ENCODE measurements at regions not wholly inside any gene's neighbourhood (a gene's known extent, or its start where the extent isn't known, plus 50 kb on each side); places are given as distances from the start of the nearest gene placed in this dataset.

DNA sequence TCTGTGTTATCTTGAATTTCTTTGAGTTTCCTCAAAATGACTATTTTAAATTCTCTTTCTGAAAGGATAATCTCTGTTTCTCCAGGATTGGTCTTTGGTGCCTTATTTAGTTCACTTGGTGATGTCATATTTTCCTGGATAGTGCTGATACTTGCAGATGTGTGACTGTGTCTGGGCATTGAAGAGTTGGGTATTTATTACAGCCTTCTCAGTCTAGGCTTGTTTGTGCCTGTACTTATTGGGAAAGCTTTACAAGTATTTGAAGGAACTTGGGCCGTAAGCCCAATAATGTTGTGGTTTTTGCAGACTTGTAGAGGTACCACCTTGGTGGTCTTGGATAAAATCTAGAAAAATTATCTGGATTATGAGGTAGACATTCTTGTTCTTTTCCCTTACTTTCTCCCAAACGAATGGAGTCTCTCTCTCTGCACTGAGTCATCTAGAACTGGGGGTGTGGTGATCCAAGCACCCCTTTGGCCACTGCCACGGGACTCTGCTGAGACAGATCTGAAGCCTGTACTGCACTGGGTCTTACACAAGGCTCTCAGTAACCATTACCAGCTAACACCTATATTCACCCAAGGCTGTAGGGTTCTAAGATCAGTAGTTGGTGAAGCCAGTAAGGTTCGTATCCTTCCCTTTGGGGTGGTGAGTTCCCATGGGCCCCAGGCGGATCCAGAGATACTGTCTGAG lies 703.7 kb upstream of the MGAT4C start:
- TF ChIP-seq POLR2A (IDR thresholded peaks at IDR 0.05) (no peak), POLR2AphosphoS5 (IDR thresholded peaks at IDR 0.05) (no peak)
- TF ChIP-seq, protein P1, sequence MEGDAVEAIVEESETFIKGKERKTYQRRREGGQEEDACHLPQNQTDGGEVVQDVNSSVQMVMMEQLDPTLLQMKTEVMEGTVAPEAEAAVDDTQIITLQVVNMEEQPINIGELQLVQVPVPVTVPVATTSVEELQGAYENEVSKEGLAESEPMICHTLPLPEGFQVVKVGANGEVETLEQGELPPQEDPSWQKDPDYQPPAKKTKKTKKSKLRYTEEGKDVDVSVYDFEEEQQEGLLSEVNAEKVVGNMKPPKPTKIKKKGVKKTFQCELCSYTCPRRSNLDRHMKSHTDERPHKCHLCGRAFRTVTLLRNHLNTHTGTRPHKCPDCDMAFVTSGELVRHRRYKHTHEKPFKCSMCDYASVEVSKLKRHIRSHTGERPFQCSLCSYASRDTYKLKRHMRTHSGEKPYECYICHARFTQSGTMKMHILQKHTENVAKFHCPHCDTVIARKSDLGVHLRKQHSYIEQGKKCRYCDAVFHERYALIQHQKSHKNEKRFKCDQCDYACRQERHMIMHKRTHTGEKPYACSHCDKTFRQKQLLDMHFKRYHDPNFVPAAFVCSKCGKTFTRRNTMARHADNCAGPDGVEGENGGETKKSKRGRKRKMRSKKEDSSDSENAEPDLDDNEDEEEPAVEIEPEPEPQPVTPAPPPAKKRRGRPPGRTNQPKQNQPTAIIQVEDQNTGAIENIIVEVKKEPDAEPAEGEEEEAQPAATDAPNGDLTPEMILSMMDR (IDR thresholded peaks at IDR 0.05) = no peak

Data from prostate gland (tissue), 2 donors.